WTC11 (cell line): ENCODE measurements at regions not wholly inside any gene's neighbourhood (a gene's known extent, or its start where the extent isn't known, plus 50 kb on each side); places are given as distances from the start of the nearest gene placed in this dataset.

ENCODE experiments used
- ATAC-seq: fragments of 200-7000 bp; cut with Tn5 transposase; 2 replicates; pipeline ENCODE4 v1.10.0; 2021; ENCODE audit warnings: mild to moderate bottlenecking, moderate library complexity
- CTCF ChIA-PET: fragments of 300-600 bp; sonication (Branson Sonifier 250); formaldehyde crosslinking; loops from one replicate; lab custom pipeline; 2021; ENCODE audit warnings: antibody characterized with exemption; lab: Charles Lee
- POLR2A ChIA-PET: fragments of 350-600 bp; sonication (Branson Sonifier 250); formaldehyde crosslinking; loops from one replicate; lab custom pipeline; 2021; ENCODE audit warnings: antibody characterized with exemption; lab: Charles Lee
- DNase-seq: peaks from one replicate; pipeline ENCODE4 v3.0.0; 2021; ENCODE audit warnings: low spot score
- H3K27ac Mint-ChIP-seq: 2 replicates; pipeline ENCODE4 v1.8.0; 2021; ENCODE audit warnings: mixed read lengths
- H3K27me3 Mint-ChIP-seq: 2 replicates; pipeline ENCODE4 v1.8.0; 2021; ENCODE audit warnings: low read depth, mild to moderate bottlenecking, moderate library complexity, mixed read lengths
- H3K36me3 Mint-ChIP-seq: 2 replicates; pipeline ENCODE4 v1.8.0; 2021; ENCODE audit warnings: mixed read lengths
- H3K4me1 Mint-ChIP-seq: 2 replicates; pipeline ENCODE4 v1.8.0; 2022; ENCODE audit warnings: mixed read lengths
- H3K4me3 Mint-ChIP-seq: 2 replicates; pipeline ENCODE4 v1.8.0; 2021; ENCODE audit warnings: mild to moderate bottlenecking, moderate library complexity, mixed read lengths
- H3K9me3 Mint-ChIP-seq: 2 replicates; pipeline ENCODE4 v1.8.0; 2021; ENCODE audit warnings: mixed read lengths
- FOXJ3 ChIP-seq: sonication (generic); formaldehyde crosslinking; IDR thresholded peaks from 2 replicates; pipeline ENCODE4 v1.9.0; 2021; ENCODE audit warnings: missing genetic modification reagents, mild to moderate bottlenecking, borderline replicate concordance
- FOXK1 ChIP-seq: sonication (generic); formaldehyde crosslinking; IDR thresholded peaks from 2 replicates; pipeline ENCODE4 v1.8.0; 2022; ENCODE audit warnings: mild to moderate bottlenecking, moderate library complexity, missing genetic modification reagents
- GABPB1 ChIP-seq: sonication (generic); formaldehyde crosslinking; IDR thresholded peaks from 2 replicates; pipeline ENCODE4 v1.8.1; 2023; ENCODE audit warnings: mild to moderate bottlenecking, missing genetic modification reagents
- PREB ChIP-seq: sonication (generic); formaldehyde crosslinking; IDR thresholded peaks from 2 replicates; pipeline ENCODE4 v1.8.1; 2022; ENCODE audit warnings: mild to moderate bottlenecking, missing genetic modification reagents, moderate library complexity, borderline replicate concordance
- ZBTB43 ChIP-seq: sonication (generic); formaldehyde crosslinking; IDR thresholded peaks from 2 replicates; pipeline ENCODE4 v1.8.1; 2023; ENCODE audit warnings: mild to moderate bottlenecking, missing genetic modification reagents
- ZMAT4 ChIP-seq: fragments of 250-450 bp; sonication (Bioruptor Pico); IDR thresholded peaks from 2 replicates; pipeline ENCODE4 v1.9.0; 2021; ENCODE audit warnings: mild to moderate bottlenecking
- ZNF232 ChIP-seq: sonication (generic); formaldehyde crosslinking; IDR thresholded peaks from 2 replicates; pipeline ENCODE4 v1.8.0; 2022; ENCODE audit warnings: mild to moderate bottlenecking, missing genetic modification reagents
- ZNF396 ChIP-seq: fragments of 250-450 bp; sonication (Bioruptor Pico); IDR thresholded peaks from 2 replicates; pipeline ENCODE4 v1.8.0; 2021; ENCODE audit warnings: mild to moderate bottlenecking, moderate library complexity, borderline replicate concordance
- ZNF425 ChIP-seq: fragments of 250-450 bp; sonication (Bioruptor Pico); conservative IDR thresholded peaks from 2 replicates; pipeline ENCODE4 v1.9.0; 2021; ENCODE audit warnings: mild to moderate bottlenecking
- TF ChIP-seq, protein P1 (sequence below): fragments of 200-600 bp; IDR thresholded peaks from 2 replicates; pipeline ENCODE4 v1.8.0; 2022; ENCODE audit warnings: antibody characterized with exemption
- TF ChIP-seq, protein P2 (sequence below): fragments of 250-450 bp; sonication (Bioruptor Pico); IDR thresholded peaks from 2 replicates; pipeline ENCODE4 v1.9.0; 2021; ENCODE audit warnings: mild to moderate bottlenecking, borderline replicate concordance
- TF ChIP-seq, protein P3 (sequence below): sonication (generic); formaldehyde crosslinking; IDR thresholded peaks from 2 replicates; pipeline ENCODE4 v1.8.1; 2022; ENCODE audit warnings: low read depth, missing genetic modification reagents, borderline replicate concordance
- TF ChIP-seq, protein P4 (sequence below): sonication (generic); formaldehyde crosslinking; IDR thresholded peaks from 2 replicates; pipeline ENCODE4 v1.8.0; 2023; ENCODE audit warnings: missing genetic modification reagents, mild to moderate bottlenecking, borderline replicate concordance

DNA sequence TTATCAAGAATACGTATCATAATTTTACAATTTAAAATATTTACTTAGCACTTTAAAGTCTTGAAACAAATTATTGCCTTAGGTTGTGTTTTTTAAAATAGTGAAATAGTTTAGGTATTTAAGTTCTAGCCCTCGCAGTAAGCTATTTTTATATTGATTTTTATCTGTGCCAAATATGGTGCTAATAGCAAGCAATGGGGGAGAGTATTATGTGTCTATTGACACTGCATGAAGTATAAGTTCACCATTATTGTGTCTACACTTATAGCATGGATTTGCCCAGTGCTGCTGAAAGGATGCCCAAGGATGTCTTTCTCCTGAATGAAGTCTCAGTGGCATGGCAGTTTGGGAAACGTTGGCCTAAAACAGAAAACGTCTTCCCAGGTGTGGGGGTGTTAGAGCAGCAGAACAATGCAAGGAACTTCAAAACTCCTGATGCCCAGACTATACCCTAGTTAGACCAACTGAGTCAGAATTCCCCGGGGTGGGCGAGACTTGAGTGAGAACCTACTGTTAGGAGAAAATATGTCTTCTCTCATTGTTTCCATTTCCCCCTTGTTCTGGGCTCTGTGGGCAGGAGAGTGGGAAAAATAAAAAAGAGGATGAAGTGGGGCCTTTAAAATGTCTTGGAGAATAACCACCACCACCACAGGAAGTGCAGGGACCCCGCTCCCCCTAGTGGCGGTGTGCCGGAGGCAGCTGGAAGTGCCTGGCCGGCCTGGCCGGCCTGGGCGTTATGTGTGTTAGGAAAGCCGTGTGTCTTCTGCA is 104.2 kb upstream of the SLC7A14 start:
- POLR2A ChIA-PET, result interaction anchor here (0.6 kb wide), 1 partner anchor 180 kb away, joined by 4 read pairs; the partner anchor contains the start of gene RPL22L1
- DNase-seq (peak; percentile 79), ATAC-seq (peak; percentile 78)
- TF ChIP-seq, protein P1, sequence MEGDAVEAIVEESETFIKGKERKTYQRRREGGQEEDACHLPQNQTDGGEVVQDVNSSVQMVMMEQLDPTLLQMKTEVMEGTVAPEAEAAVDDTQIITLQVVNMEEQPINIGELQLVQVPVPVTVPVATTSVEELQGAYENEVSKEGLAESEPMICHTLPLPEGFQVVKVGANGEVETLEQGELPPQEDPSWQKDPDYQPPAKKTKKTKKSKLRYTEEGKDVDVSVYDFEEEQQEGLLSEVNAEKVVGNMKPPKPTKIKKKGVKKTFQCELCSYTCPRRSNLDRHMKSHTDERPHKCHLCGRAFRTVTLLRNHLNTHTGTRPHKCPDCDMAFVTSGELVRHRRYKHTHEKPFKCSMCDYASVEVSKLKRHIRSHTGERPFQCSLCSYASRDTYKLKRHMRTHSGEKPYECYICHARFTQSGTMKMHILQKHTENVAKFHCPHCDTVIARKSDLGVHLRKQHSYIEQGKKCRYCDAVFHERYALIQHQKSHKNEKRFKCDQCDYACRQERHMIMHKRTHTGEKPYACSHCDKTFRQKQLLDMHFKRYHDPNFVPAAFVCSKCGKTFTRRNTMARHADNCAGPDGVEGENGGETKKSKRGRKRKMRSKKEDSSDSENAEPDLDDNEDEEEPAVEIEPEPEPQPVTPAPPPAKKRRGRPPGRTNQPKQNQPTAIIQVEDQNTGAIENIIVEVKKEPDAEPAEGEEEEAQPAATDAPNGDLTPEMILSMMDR, result peak; percentile 82
- TF ChIP-seq, protein P2, sequence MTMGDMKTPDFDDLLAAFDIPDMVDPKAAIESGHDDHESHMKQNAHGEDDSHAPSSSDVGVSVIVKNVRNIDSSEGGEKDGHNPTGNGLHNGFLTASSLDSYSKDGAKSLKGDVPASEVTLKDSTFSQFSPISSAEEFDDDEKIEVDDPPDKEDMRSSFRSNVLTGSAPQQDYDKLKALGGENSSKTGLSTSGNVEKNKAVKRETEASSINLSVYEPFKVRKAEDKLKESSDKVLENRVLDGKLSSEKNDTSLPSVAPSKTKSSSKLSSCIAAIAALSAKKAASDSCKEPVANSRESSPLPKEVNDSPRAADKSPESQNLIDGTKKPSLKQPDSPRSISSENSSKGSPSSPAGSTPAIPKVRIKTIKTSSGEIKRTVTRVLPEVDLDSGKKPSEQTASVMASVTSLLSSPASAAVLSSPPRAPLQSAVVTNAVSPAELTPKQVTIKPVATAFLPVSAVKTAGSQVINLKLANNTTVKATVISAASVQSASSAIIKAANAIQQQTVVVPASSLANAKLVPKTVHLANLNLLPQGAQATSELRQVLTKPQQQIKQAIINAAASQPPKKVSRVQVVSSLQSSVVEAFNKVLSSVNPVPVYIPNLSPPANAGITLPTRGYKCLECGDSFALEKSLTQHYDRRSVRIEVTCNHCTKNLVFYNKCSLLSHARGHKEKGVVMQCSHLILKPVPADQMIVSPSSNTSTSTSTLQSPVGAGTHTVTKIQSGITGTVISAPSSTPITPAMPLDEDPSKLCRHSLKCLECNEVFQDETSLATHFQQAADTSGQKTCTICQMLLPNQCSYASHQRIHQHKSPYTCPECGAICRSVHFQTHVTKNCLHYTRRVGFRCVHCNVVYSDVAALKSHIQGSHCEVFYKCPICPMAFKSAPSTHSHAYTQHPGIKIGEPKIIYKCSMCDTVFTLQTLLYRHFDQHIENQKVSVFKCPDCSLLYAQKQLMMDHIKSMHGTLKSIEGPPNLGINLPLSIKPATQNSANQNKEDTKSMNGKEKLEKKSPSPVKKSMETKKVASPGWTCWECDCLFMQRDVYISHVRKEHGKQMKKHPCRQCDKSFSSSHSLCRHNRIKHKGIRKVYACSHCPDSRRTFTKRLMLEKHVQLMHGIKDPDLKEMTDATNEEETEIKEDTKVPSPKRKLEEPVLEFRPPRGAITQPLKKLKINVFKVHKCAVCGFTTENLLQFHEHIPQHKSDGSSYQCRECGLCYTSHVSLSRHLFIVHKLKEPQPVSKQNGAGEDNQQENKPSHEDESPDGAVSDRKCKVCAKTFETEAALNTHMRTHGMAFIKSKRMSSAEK (CRISPR knock-in tag), result no peak
- Mint-ChIP-seq H3K9me3 (peaks cover 29% of the 10 kb centered on the region), H3K4me3 (no peak overlapping the region), H3K27me3 (peaks cover 10% of the 10 kb centered on the region; the same call in 1 of the 2 replicates), H3K36me3 (peaks cover 23% of the 10 kb centered on the region; the same call in 1 of the 2 replicates), H3K27ac (no peak overlapping the region; the same call in 1 of the 2 replicates), H3K4me1 (peaks cover 31% of the 10 kb centered on the region)
- CTCF ChIA-PET, result interaction anchor here (0.7 to 3.3 kb wide), 13 partner anchors 9 to 381 kb away, joined by 3 to 25 read pairs (median 3); partner anchors contain the start of gene CLDN11

DNA sequence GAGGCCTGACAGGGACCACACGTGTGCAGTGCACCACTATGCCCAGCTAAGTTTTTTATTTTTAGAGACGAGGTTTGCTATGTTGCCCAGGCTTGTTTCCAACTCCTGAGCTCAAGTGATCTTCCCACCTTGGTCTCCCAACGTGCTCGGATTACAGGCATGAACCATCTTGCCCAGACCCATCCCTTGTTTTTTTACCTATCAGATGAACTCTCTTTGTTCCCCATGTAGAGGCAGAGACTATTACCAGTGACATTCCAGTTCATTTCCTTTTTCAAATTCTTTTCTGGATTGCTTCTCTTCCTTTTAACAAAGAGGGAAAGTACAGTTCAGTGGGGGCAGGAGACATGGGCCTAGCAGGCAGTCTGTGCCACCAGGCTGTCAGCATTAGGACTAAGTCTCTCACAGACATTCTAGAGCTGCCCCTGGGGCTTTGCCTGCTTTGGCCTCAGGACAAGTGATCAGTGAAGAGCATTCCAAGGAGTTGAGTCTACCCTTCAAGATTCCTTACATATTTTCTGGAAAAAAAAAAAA is 103.5 kb upstream of the SLC7A14 start:
- Mint-ChIP-seq H3K4me3 (no peak overlapping the region), H3K4me1 (peaks cover 31% of the 10 kb centered on the region), H3K27me3 (peaks cover 10% of the 10 kb centered on the region; the same call in 1 of the 2 replicates), H3K9me3 (peaks cover 29% of the 10 kb centered on the region), H3K27ac (peak overlapping the region; percentile 73), H3K36me3 (peaks cover 23% of the 10 kb centered on the region; the same call in 1 of the 2 replicates)
- POLR2A ChIA-PET, result no interaction called here
- ATAC-seq, result peak; percentile 92
- CTCF ChIA-PET, result interaction anchor here (1.2 to 3.3 kb wide), 3 partner anchors 121 to 275 kb away, joined by 3 to 25 read pairs (median 20); partner anchors contain the start of gene CLDN11
- peak; percentile 36 for DNase-seq
- no peak for TF ChIP-seq ZNF425
- no peak for TF ChIP-seq ZNF396 (CRISPR knock-in tag)
- TF ChIP-seq, protein P3, sequence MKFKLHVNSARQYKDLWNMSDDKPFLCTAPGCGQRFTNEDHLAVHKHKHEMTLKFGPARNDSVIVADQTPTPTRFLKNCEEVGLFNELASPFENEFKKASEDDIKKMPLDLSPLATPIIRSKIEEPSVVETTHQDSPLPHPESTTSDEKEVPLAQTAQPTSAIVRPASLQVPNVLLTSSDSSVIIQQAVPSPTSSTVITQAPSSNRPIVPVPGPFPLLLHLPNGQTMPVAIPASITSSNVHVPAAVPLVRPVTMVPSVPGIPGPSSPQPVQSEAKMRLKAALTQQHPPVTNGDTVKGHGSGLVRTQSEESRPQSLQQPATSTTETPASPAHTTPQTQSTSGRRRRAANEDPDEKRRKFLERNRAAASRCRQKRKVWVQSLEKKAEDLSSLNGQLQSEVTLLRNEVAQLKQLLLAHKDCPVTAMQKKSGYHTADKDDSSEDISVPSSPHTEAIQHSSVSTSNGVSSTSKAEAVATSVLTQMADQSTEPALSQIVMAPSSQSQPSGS (CRISPR knock-in tag), result no peak
- TF ChIP-seq FOXJ3 (CRISPR knock-in tag), result no peak
- no peak for TF ChIP-seq ZMAT4 (CRISPR knock-in tag)
- TF ChIP-seq PREB, result no peak
- no peak for TF ChIP-seq GABPB1 (CRISPR knock-in tag)
- no peak for TF ChIP-seq FOXK1
- TF ChIP-seq ZBTB43, result no peak
- no peak for TF ChIP-seq ZNF232
- TF ChIP-seq, protein P4, sequence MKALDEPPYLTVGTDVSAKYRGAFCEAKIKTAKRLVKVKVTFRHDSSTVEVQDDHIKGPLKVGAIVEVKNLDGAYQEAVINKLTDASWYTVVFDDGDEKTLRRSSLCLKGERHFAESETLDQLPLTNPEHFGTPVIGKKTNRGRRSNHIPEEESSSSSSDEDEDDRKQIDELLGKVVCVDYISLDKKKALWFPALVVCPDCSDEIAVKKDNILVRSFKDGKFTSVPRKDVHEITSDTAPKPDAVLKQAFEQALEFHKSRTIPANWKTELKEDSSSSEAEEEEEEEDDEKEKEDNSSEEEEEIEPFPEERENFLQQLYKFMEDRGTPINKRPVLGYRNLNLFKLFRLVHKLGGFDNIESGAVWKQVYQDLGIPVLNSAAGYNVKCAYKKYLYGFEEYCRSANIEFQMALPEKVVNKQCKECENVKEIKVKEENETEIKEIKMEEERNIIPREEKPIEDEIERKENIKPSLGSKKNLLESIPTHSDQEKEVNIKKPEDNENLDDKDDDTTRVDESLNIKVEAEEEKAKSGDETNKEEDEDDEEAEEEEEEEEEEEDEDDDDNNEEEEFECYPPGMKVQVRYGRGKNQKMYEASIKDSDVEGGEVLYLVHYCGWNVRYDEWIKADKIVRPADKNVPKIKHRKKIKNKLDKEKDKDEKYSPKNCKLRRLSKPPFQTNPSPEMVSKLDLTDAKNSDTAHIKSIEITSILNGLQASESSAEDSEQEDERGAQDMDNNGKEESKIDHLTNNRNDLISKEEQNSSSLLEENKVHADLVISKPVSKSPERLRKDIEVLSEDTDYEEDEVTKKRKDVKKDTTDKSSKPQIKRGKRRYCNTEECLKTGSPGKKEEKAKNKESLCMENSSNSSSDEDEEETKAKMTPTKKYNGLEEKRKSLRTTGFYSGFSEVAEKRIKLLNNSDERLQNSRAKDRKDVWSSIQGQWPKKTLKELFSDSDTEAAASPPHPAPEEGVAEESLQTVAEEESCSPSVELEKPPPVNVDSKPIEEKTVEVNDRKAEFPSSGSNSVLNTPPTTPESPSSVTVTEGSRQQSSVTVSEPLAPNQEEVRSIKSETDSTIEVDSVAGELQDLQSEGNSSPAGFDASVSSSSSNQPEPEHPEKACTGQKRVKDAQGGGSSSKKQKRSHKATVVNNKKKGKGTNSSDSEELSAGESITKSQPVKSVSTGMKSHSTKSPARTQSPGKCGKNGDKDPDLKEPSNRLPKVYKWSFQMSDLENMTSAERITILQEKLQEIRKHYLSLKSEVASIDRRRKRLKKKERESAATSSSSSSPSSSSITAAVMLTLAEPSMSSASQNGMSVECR (CRISPR knock-in tag), result no peak
